Osteocyte (in vitro differentiated cells): ENCODE measurements at regions not wholly inside any gene's neighbourhood (a gene's known extent, or its start where the extent isn't known, plus 50 kb on each side); places are given as distances from the start of the nearest gene placed in this dataset.
A peak's percentile ranks its signal among the peaks of the same experiment; 100 is the strongest.

ENCODE experiments used
- DNase-seq: peaks from one replicate; pipeline ENCODE4 v3.0.0; 2021; ENCODE audit warnings: mixed read lengths; ENCODE audit not compliant: unreplicated experiment; ENCODE audit errors: extremely low spot score
- H3K27ac Mint-ChIP-seq: one replicate; pipeline ENCODE4 v1.8.0; 2021; ENCODE audit warnings: mild to moderate bottlenecking, mixed read lengths; ENCODE audit not compliant: unreplicated experiment
- H3K27me3 Mint-ChIP-seq: one replicate; pipeline ENCODE4 v1.8.0; 2021; ENCODE audit warnings: mixed read lengths; ENCODE audit not compliant: unreplicated experiment
- H3K36me3 Mint-ChIP-seq: one replicate; pipeline ENCODE4 v1.8.0; 2021; ENCODE audit warnings: mixed read lengths; ENCODE audit not compliant: unreplicated experiment
- H3K4me1 Mint-ChIP-seq: one replicate; pipeline ENCODE4 v1.8.0; 2021; ENCODE audit warnings: mixed read lengths; ENCODE audit not compliant: unreplicated experiment
- H3K4me3 Mint-ChIP-seq: one replicate; pipeline ENCODE4 v1.8.0; 2021; ENCODE audit warnings: mild to moderate bottlenecking, moderate library complexity, mixed read lengths; ENCODE audit not compliant: unreplicated experiment
- H3K9me3 Mint-ChIP-seq: one replicate; pipeline ENCODE4 v1.8.0; 2021; ENCODE audit warnings: mixed read lengths; ENCODE audit not compliant: unreplicated experiment
- CTCF ChIP-seq: fragments of 200-600 bp; sonication (generic); IDR thresholded peaks from 2 replicates; pipeline ENCODE4 v1.5.0; 2021; ENCODE audit warnings: antibody characterized with exemption, mild to moderate bottlenecking, moderate library complexity

DNA sequence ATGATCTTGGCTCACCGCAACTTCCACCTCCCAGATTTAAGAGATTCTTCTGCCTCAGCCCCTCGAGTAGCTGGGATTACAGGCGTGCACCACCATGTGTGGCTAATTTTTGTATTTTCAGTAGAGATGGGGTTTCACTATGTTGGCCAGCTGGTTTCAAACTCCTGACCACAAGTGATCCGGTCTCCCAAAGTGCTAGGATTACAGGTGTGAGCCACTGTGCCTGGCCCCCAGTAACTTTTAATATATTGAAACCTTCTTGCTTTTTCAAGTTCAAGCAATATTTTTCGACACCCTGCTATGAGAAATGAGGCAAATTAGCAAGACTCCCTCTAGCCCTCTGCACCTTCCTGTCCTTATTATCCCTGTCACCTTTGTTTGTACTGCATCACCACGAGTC lies 144.0 kb downstream of the EVX1 start:
- H3K27ac Mint-ChIP-seq, result no peak overlapping the region
- no peak overlapping the region for H3K4me3 Mint-ChIP-seq
- no peaks in the 10 kb centered on the region for H3K4me1 Mint-ChIP-seq
- no peaks in the 10 kb centered on the region for H3K36me3 Mint-ChIP-seq
- peaks cover 50% of the 10 kb centered on the region for H3K27me3 Mint-ChIP-seq
- DNase-seq, result peak; percentile 19
- no peaks in the 10 kb centered on the region for H3K9me3 Mint-ChIP-seq
- no peak for TF ChIP-seq CTCF

- Mint-ChIP-seq H3K36me3 (no peaks in the 10 kb centered on the region), H3K27ac (no peak overlapping the region), H3K27me3 (peaks cover 56% of the 10 kb centered on the region), H3K4me3 (no peak overlapping the region), H3K4me1 (no peaks in the 10 kb centered on the region), H3K9me3 (no peaks in the 10 kb centered on the region)
- no peak for TF ChIP-seq CTCF
- DNase-seq, result peak; percentile 4
These were observed 145.3 kb downstream of the EVX1 start for GRCh38 chr7:27387864-27388263.

GRCh38 chr7:27388561-27388960 lies 146.0 kb downstream of the EVX1 start:
- no peaks in the 10 kb centered on the region for H3K4me1 Mint-ChIP-seq
- H3K4me3 Mint-ChIP-seq, result no peak overlapping the region
- peaks cover 58% of the 10 kb centered on the region for H3K27me3 Mint-ChIP-seq
- DNase-seq, result peak; percentile 48
- H3K36me3 Mint-ChIP-seq, result no peaks in the 10 kb centered on the region
- no peaks in the 10 kb centered on the region for H3K9me3 Mint-ChIP-seq
- no peak overlapping the region for H3K27ac Mint-ChIP-seq
- TF ChIP-seq CTCF, result no peak

DNA sequence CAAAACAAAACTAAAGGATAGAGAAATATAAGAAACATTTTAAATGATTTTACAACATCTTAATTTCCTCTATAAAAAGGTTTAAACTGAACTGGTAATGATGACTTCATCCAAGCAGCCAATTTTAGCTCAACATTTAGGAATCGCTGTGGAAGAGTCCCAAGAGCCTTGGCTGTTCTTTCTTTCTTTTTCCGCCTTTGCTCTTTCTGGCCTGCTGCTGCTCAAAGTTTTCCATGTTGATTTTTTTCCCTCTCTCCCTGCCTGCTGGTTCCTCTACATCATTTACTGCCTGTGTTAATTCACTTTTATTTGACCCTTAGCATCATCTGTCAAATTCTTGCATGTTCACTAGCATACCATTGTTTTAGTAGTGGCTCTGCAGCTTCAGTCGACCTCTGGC lies 146.9 kb downstream of the EVX1 start:
- no peaks in the 10 kb centered on the region for H3K4me1 Mint-ChIP-seq
- no peak overlapping the region for H3K4me3 Mint-ChIP-seq
- H3K27me3 Mint-ChIP-seq, result peaks cover 59% of the 10 kb centered on the region
- DNase-seq, result peak; percentile 8
- no peaks in the 10 kb centered on the region for H3K36me3 Mint-ChIP-seq
- no peaks in the 10 kb centered on the region for H3K9me3 Mint-ChIP-seq
- TF ChIP-seq CTCF, result no peak
- no peak overlapping the region for H3K27ac Mint-ChIP-seq

DNA sequence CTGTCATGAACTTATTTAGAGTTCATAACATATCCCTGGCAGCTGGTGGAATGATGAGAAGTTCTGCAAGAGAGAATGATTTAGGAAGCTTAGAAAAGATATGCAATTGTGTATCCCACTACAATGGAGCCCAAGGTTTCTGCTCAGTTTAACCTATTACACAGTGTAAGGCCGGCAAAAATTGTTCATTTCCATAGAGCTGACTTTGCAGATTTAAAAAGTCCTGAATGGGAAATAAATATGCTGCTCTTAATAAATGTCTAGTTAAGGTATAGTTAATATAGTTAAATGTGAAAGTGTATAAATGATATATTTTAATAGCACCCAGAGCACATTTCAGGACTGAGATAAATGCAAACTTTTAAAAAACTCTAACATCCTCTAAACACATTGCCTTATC lies 149.9 kb downstream of the EVX1 start:
- no peak for TF ChIP-seq CTCF
- H3K36me3 Mint-ChIP-seq, result no peaks in the 10 kb centered on the region

More for the DNA sequence above, 149.9 kb downstream of the EVX1 start:
- Mint-ChIP-seq H3K9me3 (no peaks in the 10 kb centered on the region), H3K4me3 (no peak overlapping the region), H3K27me3 (peaks cover 53% of the 10 kb centered on the region), H3K27ac (no peak overlapping the region), H3K4me1 (no peaks in the 10 kb centered on the region)
- DNase-seq, result no peak
